WI38 (cell line): ENCODE measurements at regions not wholly inside any gene's neighbourhood (a gene's known extent, or its start where the extent isn't known, plus 50 kb on each side); places are given as distances from the start of the nearest gene placed in this dataset.

ENCODE experiments used
- H3K4me3 ChIP-seq: 2 replicates; pipeline ENCODE4 v1.5.1; 2011; ENCODE audit warnings: low read depth, mild to moderate bottlenecking, control low read depth, low read length
- CTCF ChIP-seq: IDR thresholded peaks from 2 replicates; pipeline ENCODE4 v1.5.1; 2012; ENCODE audit warnings: low read depth, mild to moderate bottlenecking, control low read depth, low read length

- H3K4me3 ChIP-seq, result no peak overlapping the region
- TF ChIP-seq CTCF, result no peak
Observed at GRCh38 chr2:71792926-71793761, 339.8 kb downstream of the DYSF start.

- no peak overlapping the region for H3K4me3 ChIP-seq
- TF ChIP-seq CTCF, result no peak
Observed at GRCh38 chr2:71791501-71792135, 338.3 kb downstream of the DYSF start.

GRCh38 chr2:71791061-71791450 lies 337.7 kb downstream of the DYSF start:
- TF ChIP-seq CTCF, result no peak
- no peak overlapping the region for H3K4me3 ChIP-seq

- no peak overlapping the region for H3K4me3 ChIP-seq
- no peak for TF ChIP-seq CTCF
Observed at GRCh38 chr2:71790226-71791060, 337.1 kb downstream of the DYSF start.

- H3K4me3 ChIP-seq, result no peak overlapping the region
- peak; percentile 15; the same call in 1 of the 2 replicates for TF ChIP-seq CTCF
Observed at GRCh38 chr2:71789556-71790204, 336.3 kb downstream of the DYSF start.

- no peak overlapping the region for H3K4me3 ChIP-seq
- no peak for TF ChIP-seq CTCF
Observed at GRCh38 chr2:71788601-71789240, 335.4 kb downstream of the DYSF start.
